ENCODE measurements at regions not wholly inside any gene's neighbourhood (a gene's known extent, or its start where the extent isn't known, plus 50 kb on each side); places are given as distances from the start of the nearest gene placed in this dataset.

DNA sequence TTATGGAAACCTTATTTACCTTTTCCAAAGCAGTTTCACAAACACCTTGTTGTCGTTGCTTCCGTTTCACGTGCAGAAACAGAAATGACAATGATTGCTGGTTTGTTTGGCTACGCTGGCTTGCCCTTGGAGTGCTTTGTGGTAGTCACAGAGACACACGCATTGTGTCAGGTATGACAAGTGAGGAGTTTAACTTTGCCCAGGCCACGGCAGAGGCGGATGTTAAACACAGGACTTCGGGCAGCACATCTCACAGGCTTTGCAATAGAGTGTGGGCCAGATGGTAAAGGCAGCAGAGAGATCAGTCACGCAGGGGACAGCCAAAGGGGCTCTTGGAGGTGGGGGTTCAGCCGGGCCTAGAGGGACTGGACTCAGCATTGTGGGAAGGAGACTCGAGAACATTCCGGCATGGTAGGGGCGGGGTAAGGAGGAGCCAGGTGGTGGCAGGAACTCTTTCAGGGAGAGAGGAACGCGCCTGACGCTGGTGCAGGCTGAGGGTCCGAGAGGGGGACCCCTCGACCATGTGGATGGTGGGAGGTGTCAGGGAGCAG lies 59.8 kb upstream of the KCNA1 start:
- TF ChIP-seq ZNF274 (IDR thresholded peaks at IDR 0.05; ENCODE audit: low read depth, low read length), result no peak

GRCh38 chr12:4850857-4851380 lies 58.8 kb upstream of the KCNA1 start:
- TF ChIP-seq ZNF274 (IDR thresholded peaks at IDR 0.05; ENCODE audit: low read depth, low read length), result no peak

More for the DNA sequence above, 59.8 kb upstream of the KCNA1 start:
- no peak overlapping the region for H3K4me3 ChIP-seq (ENCODE audit: low read length)

GRCh38 chr12:4852308-4852707 lies 57.4 kb upstream of the KCNA1 start:
- no peak for TF ChIP-seq ZNF274 (IDR thresholded peaks at IDR 0.05; ENCODE audit: low read depth, low read length)

More at GRCh38 chr12:4850857-4851380, 58.8 kb upstream of the KCNA1 start:
- no peak overlapping the region for H3K4me3 ChIP-seq (ENCODE audit: low read length)

GRCh38 chr12:4852911-4853310 lies 56.8 kb upstream of the KCNA1 start:
- H3K4me3 ChIP-seq (ENCODE audit: low read length), result no peak overlapping the region
- no peak for TF ChIP-seq ZNF274 (IDR thresholded peaks at IDR 0.05; ENCODE audit: low read depth, low read length)

More at GRCh38 chr12:4852308-4852707, 57.4 kb upstream of the KCNA1 start:
- H3K4me3 ChIP-seq (ENCODE audit: low read length), result no peak overlapping the region

- H3K4me3 ChIP-seq (ENCODE audit: low read length), result no peak overlapping the region
- no peak for TF ChIP-seq ZNF274 (IDR thresholded peaks at IDR 0.05; ENCODE audit: low read depth, low read length)
Measured at GRCh38 chr12:4855121-4855924, 54.4 kb upstream of the KCNA1 start.

DNA sequence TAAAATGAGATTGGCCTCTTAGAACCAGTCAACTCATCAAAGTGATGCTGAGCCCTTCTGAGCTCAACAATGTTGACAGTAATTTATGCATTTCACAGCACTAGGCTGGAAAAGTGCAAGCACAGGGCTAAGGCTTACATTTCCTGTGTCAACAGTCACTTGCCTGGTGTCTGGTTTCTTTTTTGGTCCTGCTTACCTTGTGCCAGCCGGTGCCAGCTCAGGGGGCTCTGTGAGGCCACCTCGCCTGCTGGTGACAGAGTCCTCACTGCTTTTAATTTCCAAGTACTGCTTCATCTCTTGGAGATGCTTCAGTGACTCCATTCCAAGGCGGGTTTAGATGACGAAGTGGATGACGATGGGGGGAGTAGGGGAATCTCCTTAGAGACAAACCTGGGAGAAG lies 53.1 kb upstream of the KCNA1 start:
- H3K4me3 ChIP-seq (ENCODE audit: low read length), result no peak overlapping the region
- TF ChIP-seq ZNF274 (IDR thresholded peaks at IDR 0.05; ENCODE audit: low read depth, low read length), result no peak

- H3K4me3 ChIP-seq (ENCODE audit: low read length), result no peak overlapping the region
- TF ChIP-seq ZNF274 (IDR thresholded peaks at IDR 0.05; ENCODE audit: low read depth, low read length), result no peak
Measured at GRCh38 chr12:4857472-4858291, 52.0 kb upstream of the KCNA1 start.

DNA sequence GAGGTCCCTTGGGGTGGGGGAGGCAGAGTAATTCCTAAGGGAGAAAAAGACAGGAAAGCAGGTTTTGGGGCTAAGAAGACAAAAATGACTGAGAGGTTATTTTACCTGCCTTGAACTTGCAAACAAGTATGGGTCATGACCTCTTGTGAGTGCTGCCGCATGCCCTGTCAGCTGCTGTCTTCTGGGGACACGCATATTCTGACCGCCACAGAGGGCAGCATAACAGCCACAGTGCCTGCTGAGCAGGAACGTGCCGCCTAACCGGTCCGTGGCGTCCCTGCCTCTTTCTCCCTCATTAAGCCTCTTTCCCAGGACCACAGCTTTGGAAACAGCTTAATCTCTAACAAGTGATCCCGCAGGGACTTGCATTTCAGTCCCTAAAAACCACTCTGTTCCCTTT lies 51.3 kb upstream of the KCNA1 start:
- H3K4me3 ChIP-seq (ENCODE audit: low read length), result no peak overlapping the region

DNA sequence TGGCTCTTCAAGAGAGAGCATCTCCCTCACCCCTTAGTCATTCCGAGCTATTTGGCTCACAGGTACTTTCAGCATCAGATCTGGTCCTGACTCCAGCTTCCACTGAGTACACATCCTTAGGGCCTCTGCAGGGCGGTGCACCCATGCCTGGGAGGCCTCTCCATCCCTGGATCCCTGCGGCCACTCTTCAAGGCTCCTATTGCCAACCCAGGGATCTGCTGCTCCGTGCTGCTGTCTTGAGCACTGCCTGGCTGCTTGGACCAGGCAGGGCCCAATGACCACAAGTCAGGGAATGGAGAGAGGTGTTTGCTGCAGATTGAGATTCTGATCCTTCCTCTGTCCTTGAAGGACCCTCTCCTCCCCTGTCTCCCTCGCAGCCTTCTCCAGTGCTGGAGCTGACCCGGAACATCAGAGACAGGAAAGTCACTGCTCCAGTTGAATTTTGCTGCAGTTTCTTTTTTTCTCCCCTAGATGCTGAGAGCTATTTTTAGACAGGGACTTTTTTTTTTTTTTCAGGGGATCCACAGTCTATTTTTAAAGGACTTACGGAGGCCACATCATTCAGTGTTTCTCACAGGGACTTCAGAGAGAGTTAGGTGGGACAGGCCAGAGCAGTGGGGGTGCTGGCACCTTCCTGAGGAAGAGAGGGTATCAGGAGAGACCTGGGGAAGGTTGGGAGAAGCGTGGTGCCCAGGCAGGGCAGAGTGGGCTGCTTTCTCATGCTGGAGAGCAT lies 50.1 kb upstream of the KCNA1 start:
- no peak for TF ChIP-seq ZNF274 (IDR thresholded peaks at IDR 0.05; ENCODE audit: low read depth, low read length)
- H3K4me3 ChIP-seq (ENCODE audit: low read length), result no peak overlapping the region

More for the DNA sequence above, 51.3 kb upstream of the KCNA1 start:
- TF ChIP-seq ZNF274 (IDR thresholded peaks at IDR 0.05; ENCODE audit: low read depth, low read length), result no peak
